IMR-90 (cell line): ENCODE measurements at regions not wholly inside any gene's neighbourhood (a gene's known extent, or its start where the extent isn't known, plus 50 kb on each side); places are given as distances from the start of the nearest gene placed in this dataset.
"Not testable (repeated sequence)": the region's sequence is repeated elsewhere in the genome, so short reads cannot be mapped to it uniquely, and the experiment has no call there.

Source experiments
- ATAC-seq: fragments of 200-7000 bp; cut with Tn5 transposase; 2 replicates; pipeline ENCODE4 v1.9.1; 2020; ENCODE audit warnings: low read depth, mild to moderate bottlenecking, moderate library complexity
- BruUV-seq: library from RNA; stranded (reverse); fragments of 400-500 nt; replicated peaks from 2 replicates; lab custom pipeline; 2021; lab: Mats Ljungman, UMichigan
- CTCF ChIA-PET: fragments of 300-600 bp; formaldehyde crosslinking; extraction: SDS; loops from one replicate; lab custom pipeline; 2021; ENCODE audit warnings: antibody characterized with exemption; lab: Yijun Ruan, JAX
- POLR2A ChIA-PET: fragments of 300-600 bp; sonication (Branson Sonifier 250); formaldehyde crosslinking; loops from one replicate; lab custom pipeline; 2022; ENCODE audit warnings: antibody characterized with exemption; ENCODE audit not compliant: unreplicated experiment; lab: Charles Lee
- DNase-seq: peaks from one replicate; pipeline ENCODE4 v3.0.0; 2013
- H2AFZ ChIP-seq: replicated peaks from 2 replicates; pipeline ENCODE3; 2013; ENCODE audit warnings: low read length, mild to moderate bottlenecking; ENCODE audit not compliant: poor library complexity
- H2AK5ac ChIP-seq: 2 replicates; pipeline ENCODE4 v1.6.1; 2013; ENCODE audit warnings: low read depth, low read length, inconsistent platforms
- H2AK9ac ChIP-seq: replicated peaks from 2 replicates; pipeline ENCODE3; 2013; ENCODE audit warnings: mild to moderate bottlenecking, low read depth, low read length, moderate library complexity; ENCODE audit not compliant: poor library complexity
- H2BK120ac ChIP-seq: 2 replicates; pipeline ENCODE4 v1.6.1; 2013; ENCODE audit warnings: low read depth, low read length, inconsistent platforms
- H2BK15ac ChIP-seq: 3 replicates; pipeline ENCODE4 v1.6.1; 2013; ENCODE audit warnings: low read depth, low read length, inconsistent platforms
- H2BK20ac ChIP-seq: 2 replicates; pipeline ENCODE4 v1.6.1; 2013; ENCODE audit warnings: low read depth, mild to moderate bottlenecking, inconsistent platforms, low read length, moderate library complexity
- H2BK5ac ChIP-seq: 2 replicates; pipeline ENCODE4 v1.6.1; 2013; ENCODE audit warnings: mild to moderate bottlenecking, low read depth, low read length, inconsistent platforms; ENCODE audit not compliant: poor library complexity, severe bottlenecking
- H3K14ac ChIP-seq: replicated peaks from 2 replicates; pipeline ENCODE4 v1.6.1; 2013; ENCODE audit warnings: low read depth, low read length, inconsistent platforms
- H3K18ac ChIP-seq: 2 replicates; pipeline ENCODE4 v1.6.1; 2013; ENCODE audit warnings: low read depth, low read length, control low read depth
- H3K23ac ChIP-seq: 2 replicates; pipeline ENCODE4 v1.6.1; 2013; ENCODE audit warnings: low read depth, low read length, inconsistent platforms
- H3K27ac ChIP-seq: 2 replicates; pipeline ENCODE4 v1.5.1; 2013; ENCODE audit warnings: mild to moderate bottlenecking, control low read depth, low read length; ENCODE audit not compliant: insufficient read depth
- H3K27me3 ChIP-seq: 2 replicates; pipeline ENCODE4 v1.6.1; 2013; ENCODE audit warnings: low read length; ENCODE audit not compliant: control insufficient read depth, insufficient read depth
- H3K36me3 ChIP-seq: 2 replicates; pipeline ENCODE4 v1.6.1; 2013; ENCODE audit warnings: low read length, mixed read lengths; ENCODE audit not compliant: control insufficient read depth, insufficient read depth
- H3K4ac ChIP-seq: 2 replicates; pipeline ENCODE4 v1.6.1; 2013; ENCODE audit warnings: low read depth, low read length, inconsistent platforms
- H3K4me1 ChIP-seq: 2 replicates; pipeline ENCODE4 v1.6.1; 2013; ENCODE audit warnings: low read length, mixed read lengths; ENCODE audit not compliant: control insufficient read depth, insufficient read depth
- H3K4me2 ChIP-seq: 2 replicates; pipeline ENCODE4 v1.6.1; 2013; ENCODE audit warnings: low read depth, mild to moderate bottlenecking, control low read depth, low read length, moderate library complexity
- H3K4me3 ChIP-seq: 2 replicates; pipeline ENCODE4 v1.5.1; 2013; ENCODE audit warnings: low read depth, mild to moderate bottlenecking, control low read depth, low read length, moderate library complexity; ENCODE audit not compliant: insufficient read depth
- H3K56ac ChIP-seq: 2 replicates; pipeline ENCODE4 v1.6.1; 2013; ENCODE audit warnings: low read length, inconsistent platforms; ENCODE audit not compliant: insufficient read depth; ENCODE audit errors: extremely low read depth
- H3K79me1 ChIP-seq, 2 experiments: 2 replicates each; pipeline ENCODE4 v1.6.1; 2013; ENCODE audit warnings: low read length in 2 of 2, inconsistent platforms in 1 of 2, low read depth in 1 of 2
- H3K9ac ChIP-seq: 2 replicates; pipeline ENCODE4 v1.6.1; 2013; ENCODE audit warnings: low read depth, low read length, control low read depth
- H3K9me1 ChIP-seq: 2 replicates; pipeline ENCODE4 v1.6.1; 2013; ENCODE audit warnings: low read length, inconsistent platforms; ENCODE audit not compliant: insufficient read depth
- H3K9me3 ChIP-seq: 2 replicates; pipeline ENCODE4 v1.6.1; 2013; ENCODE audit warnings: low read length; ENCODE audit not compliant: control insufficient read depth, insufficient read depth
- H4K20me1 ChIP-seq: 2 replicates; pipeline ENCODE4 v1.6.1; 2013; ENCODE audit warnings: low read length, inconsistent platforms; ENCODE audit not compliant: insufficient read depth
- H4K5ac ChIP-seq: 2 replicates; pipeline ENCODE4 v1.6.1; 2013; ENCODE audit warnings: mild to moderate bottlenecking, low read depth, low read length, control low read depth
- H4K8ac ChIP-seq, 2 experiments: 2 replicates each; pipeline ENCODE4 v1.6.1; 2013; ENCODE audit warnings: low read depth in 2 of 2, low read length in 2 of 2, control low read depth in 1 of 2, inconsistent platforms in 1 of 2
- H4K91ac ChIP-seq: 2 replicates; pipeline ENCODE4 v1.6.1; 2013; ENCODE audit warnings: low read depth, low read length, inconsistent platforms; ENCODE audit not compliant: insufficient read depth
- WGBS, 2 experiments: methylation state at CpG; one replicate each; pipeline versions ENCODE4 v1.1.5 to v1.1.7; 2013; ENCODE audit warnings: missing lambda C conversion rate in 2 of 2; ENCODE audit not compliant: insufficient read length in 1 of 2; ENCODE audit errors: extremely low coverage in 2 of 2; 5-methylcytosine and 5-hydroxymethylcytosine counted together
- dilution Hi-C: fragments of 300-500 bp; cut with HindIII; formaldehyde crosslinking; loops from one replicate; pipeline ENCODE4 v1.14.3; 2018; ENCODE audit warnings: low sequenced_read_pairs; ENCODE audit not compliant: unreplicated experiment
- in situ Hi-C: fragments of 300-500 bp; cut with MboI; formaldehyde crosslinking; loops from 3 replicates; pipeline ENCODE4 v1.14.3; 2019; ENCODE audit warnings: low sequenced_read_pairs, inconsistent platforms, mixed read lengths
- intact Hi-C: fragments of 100-400 bp; cut with micrococcal nuclease; formaldehyde crosslinking; loops from 2 replicates; pipeline ENCODE4 v1.10.0; 2022

- H2AK9ac ChIP-seq, H3K79me1 ChIP-seq, H3K36me3 ChIP-seq, BruUV-seq, dilution Hi-C loops, POLR2A ChIA-PET, CTCF ChIA-PET, intact Hi-C loops, H3K56ac ChIP-seq, H4K20me1 ChIP-seq, H3K4me2 ChIP-seq, H4K8ac ChIP-seq, H3K4me1 ChIP-seq, H3K4ac ChIP-seq, H2BK5ac ChIP-seq, H4K5ac ChIP-seq, H3K9me1 ChIP-seq, H3K18ac ChIP-seq, H2AFZ ChIP-seq, H3K23ac ChIP-seq, in situ Hi-C loops, DNase-seq, H2BK120ac ChIP-seq, H2AK5ac ChIP-seq, H3K9me3 ChIP-seq, H4K91ac ChIP-seq, H2BK15ac ChIP-seq, H3K27ac ChIP-seq, H3K27me3 ChIP-seq, H3K4me3 ChIP-seq, H3K14ac ChIP-seq, H3K9ac ChIP-seq, ATAC-seq, H2BK20ac ChIP-seq: not testable (repeated sequence)
- WGBS, 2 experiments: no CpG with 5 or more reads among the region's 3 CpGs
Observed at GRCh38 chr7:150147524-150147923, 175.6 kb upstream of the LRRC61 start.

- H4K20me1 ChIP-seq, POLR2A ChIA-PET, H3K27me3 ChIP-seq, H3K4me2 ChIP-seq, H3K4me1 ChIP-seq, H3K4me3 ChIP-seq, H2AK9ac ChIP-seq, DNase-seq, H3K9me3 ChIP-seq, H3K4ac ChIP-seq, H4K91ac ChIP-seq, H2BK120ac ChIP-seq, H3K23ac ChIP-seq, H3K18ac ChIP-seq, H2BK20ac ChIP-seq, BruUV-seq, intact Hi-C loops, in situ Hi-C loops, H2AK5ac ChIP-seq, H4K5ac ChIP-seq, H2BK15ac ChIP-seq, H3K79me1 ChIP-seq, dilution Hi-C loops, H3K27ac ChIP-seq, H3K14ac ChIP-seq, H3K9me1 ChIP-seq, H2BK5ac ChIP-seq, H3K36me3 ChIP-seq, H4K8ac ChIP-seq, H3K56ac ChIP-seq, CTCF ChIA-PET, ATAC-seq, H2AFZ ChIP-seq, H3K9ac ChIP-seq: not testable (repeated sequence)
- WGBS, 2 experiments: no CpG with 5 or more reads among the region's 4 CpGs
Observed at GRCh38 chr7:150156015-150156414, 167.1 kb upstream of the LRRC61 start.
